Colonic mucosa (tissue), 4 donors: ENCODE measurements at regions not wholly inside any gene's neighbourhood (a gene's known extent, or its start where the extent isn't known, plus 50 kb on each side); places are given as distances from the start of the nearest gene placed in this dataset.
"Not testable (repeated sequence)": the region's sequence is repeated elsewhere in the genome, so short reads cannot be mapped to it uniquely, and the experiment has no call there.

Experiments used
- DNase-seq: peaks from one replicate; pipeline ENCODE4 v3.0.0-alpha.2; 2020
- H3K27ac ChIP-seq: fragments of 200-600 bp; one replicate; pipeline ENCODE4 v1.8.0; 2021
- H3K27me3 ChIP-seq: fragments of 200-600 bp; one replicate; pipeline ENCODE4 v1.8.0; 2021
- H3K36me3 ChIP-seq: fragments of 200-600 bp; one replicate; pipeline ENCODE4 v1.8.0; 2021
- H3K4me1 ChIP-seq: fragments of 200-600 bp; one replicate; pipeline ENCODE4 v1.8.0; 2021; ENCODE audit warnings: mild to moderate bottlenecking
- H3K4me3 ChIP-seq: fragments of 200-600 bp; one replicate; pipeline ENCODE4 v1.8.0; 2021
- H3K9ac ChIP-seq, 2 donors: one replicate each; pipeline ENCODE4 v1.7.0; 2013; ENCODE audit warnings: control low read depth in 2 of 2, low read depth in 2 of 2, low read length in 2 of 2
- H3K9me3 ChIP-seq: fragments of 200-600 bp; one replicate; pipeline ENCODE4 v1.8.0; 2021
- intact Hi-C: fragments of 100-400 bp; cut with DNase I; formaldehyde crosslinking; loops from one replicate; pipeline ENCODE4 v1.14.1; 2022
- TF ChIP-seq, protein P1 (sequence below): fragments of 200-600 bp; IDR thresholded peaks from one replicate; pipeline ENCODE4 v1.8.0; 2022; ENCODE audit warnings: antibody characterized with exemption, mild to moderate bottlenecking
- donor health status: healthy.
- donor health status: DM: no; HTN: no; CAD: no.
- donor health status: DM: no; HTN: no; CAD: no.

DNA sequence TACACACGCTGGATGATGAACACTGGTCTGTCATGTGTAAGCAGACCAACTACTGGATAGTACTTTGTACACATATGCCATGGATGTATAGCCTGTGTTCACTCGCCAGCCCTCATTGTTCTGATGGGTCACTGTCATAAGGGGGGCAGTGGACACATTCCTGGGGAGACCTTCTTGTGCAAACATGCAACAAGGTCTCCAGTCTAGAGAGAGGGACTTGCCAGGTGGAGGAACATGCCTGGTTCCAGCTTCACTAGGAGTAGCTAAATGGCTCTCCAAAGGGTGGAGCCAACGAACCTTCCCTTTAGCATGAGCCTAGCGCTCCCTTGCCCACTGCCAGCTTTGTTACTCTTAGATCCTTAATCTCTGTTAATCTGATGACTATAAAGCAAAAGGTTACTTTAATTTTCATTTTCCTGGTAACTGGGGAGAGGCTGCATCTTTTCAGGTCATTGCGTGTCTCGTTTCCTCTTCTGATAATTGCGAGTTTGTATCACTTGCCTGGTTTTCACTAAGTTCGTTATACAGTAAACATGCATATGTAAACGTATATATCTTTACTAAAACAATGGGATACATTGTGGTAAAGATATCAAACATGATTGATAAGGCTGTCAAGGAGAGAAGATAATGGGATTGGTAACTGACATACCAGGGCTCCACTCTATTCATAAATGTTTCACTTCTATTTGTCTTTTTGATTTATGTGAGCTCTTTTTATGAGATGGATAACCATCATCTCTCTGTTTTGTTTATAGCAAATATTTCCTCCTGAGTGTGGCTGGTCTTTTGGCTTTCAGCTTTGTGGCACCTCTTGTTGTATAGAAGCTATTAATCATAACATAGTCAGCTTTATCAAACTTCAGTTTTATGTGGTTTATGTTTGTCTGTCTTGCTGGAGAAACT, 235.2 kb upstream of the SGCG start:
- no peak overlapping the region for H3K9ac ChIP-seq
- H3K4me3 ChIP-seq = no peak overlapping the region
- no peaks in the 10 kb centered on the region for H3K9me3 ChIP-seq
- H3K36me3 ChIP-seq = no peaks in the 10 kb centered on the region
- TF ChIP-seq, protein P1, sequence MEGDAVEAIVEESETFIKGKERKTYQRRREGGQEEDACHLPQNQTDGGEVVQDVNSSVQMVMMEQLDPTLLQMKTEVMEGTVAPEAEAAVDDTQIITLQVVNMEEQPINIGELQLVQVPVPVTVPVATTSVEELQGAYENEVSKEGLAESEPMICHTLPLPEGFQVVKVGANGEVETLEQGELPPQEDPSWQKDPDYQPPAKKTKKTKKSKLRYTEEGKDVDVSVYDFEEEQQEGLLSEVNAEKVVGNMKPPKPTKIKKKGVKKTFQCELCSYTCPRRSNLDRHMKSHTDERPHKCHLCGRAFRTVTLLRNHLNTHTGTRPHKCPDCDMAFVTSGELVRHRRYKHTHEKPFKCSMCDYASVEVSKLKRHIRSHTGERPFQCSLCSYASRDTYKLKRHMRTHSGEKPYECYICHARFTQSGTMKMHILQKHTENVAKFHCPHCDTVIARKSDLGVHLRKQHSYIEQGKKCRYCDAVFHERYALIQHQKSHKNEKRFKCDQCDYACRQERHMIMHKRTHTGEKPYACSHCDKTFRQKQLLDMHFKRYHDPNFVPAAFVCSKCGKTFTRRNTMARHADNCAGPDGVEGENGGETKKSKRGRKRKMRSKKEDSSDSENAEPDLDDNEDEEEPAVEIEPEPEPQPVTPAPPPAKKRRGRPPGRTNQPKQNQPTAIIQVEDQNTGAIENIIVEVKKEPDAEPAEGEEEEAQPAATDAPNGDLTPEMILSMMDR = no peak
- DNase-seq = no peak
- H3K27ac ChIP-seq = no peak overlapping the region
- intact Hi-C loops = no loop called here
- no peaks in the 10 kb centered on the region for H3K4me1 ChIP-seq
- no peaks in the 10 kb centered on the region for H3K27me3 ChIP-seq

- H3K27ac ChIP-seq = no peak overlapping the region
- H3K9me3 ChIP-seq = no peaks in the 10 kb centered on the region
- H3K4me1 ChIP-seq = no peaks in the 10 kb centered on the region
- H3K36me3 ChIP-seq = no peaks in the 10 kb centered on the region
- H3K27me3 ChIP-seq = no peaks in the 10 kb centered on the region
- no peak overlapping the region for H3K4me3 ChIP-seq
- intact Hi-C loops = no loop called here
- no peak for DNase-seq
- TF ChIP-seq, protein P1 = no peak
- H3K9ac ChIP-seq = no peak overlapping the region
These were observed 232.4 kb upstream of the SGCG start for GRCh38 chr13:22948421-22948820.

GRCh38 chr13:22952018-22952417, 228.8 kb upstream of the SGCG start:
- H3K36me3 ChIP-seq, H3K27me3 ChIP-seq, H3K4me1 ChIP-seq, H3K9ac ChIP-seq, DNase-seq, H3K4me3 ChIP-seq, intact Hi-C loops, H3K27ac ChIP-seq, H3K9me3 ChIP-seq: not testable (repeated sequence)

- H3K27me3 ChIP-seq, H3K36me3 ChIP-seq, H3K9me3 ChIP-seq, H3K4me1 ChIP-seq, H3K27ac ChIP-seq, H3K4me3 ChIP-seq, DNase-seq, intact Hi-C loops, H3K9ac ChIP-seq: not testable (repeated sequence)
These were observed 225.6 kb upstream of the SGCG start for GRCh38 chr13:22955147-22955546.

DNA sequence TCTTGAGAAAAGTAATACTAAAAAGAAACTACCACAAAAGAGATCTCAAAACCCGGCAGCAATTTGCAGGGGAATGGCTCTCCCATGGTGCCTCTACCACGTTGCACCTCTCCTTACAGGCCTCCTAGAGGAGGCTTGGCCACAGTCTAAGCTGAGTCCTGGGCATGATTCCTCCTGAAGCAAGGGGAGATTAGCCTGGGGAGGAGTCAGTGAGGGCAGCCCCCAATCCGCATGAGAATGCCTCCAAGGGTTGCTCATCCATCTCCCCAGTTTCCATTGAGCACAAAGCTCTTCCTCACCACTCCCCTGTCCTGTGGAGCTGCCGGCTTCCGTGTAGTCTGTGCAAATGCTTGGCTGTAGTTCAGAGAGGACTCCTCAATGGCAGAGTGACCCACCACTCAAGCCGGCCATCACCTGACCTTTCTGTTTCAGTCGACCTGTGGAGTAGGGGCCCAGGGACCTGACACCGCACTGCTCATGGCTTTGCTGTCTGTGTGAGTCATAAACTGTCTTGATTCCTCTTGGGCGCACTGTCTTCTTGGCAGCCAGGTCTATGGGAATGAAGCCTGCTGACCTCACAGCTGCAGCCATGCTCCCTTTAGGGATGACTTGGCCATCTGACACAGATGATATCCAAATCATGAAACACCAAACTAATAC, 224.2 kb upstream of the SGCG start:
- not testable (repeated sequence) for H3K27ac ChIP-seq

GRCh38 chr13:22959859-22960258, 220.9 kb upstream of the SGCG start:
- H3K9me3 ChIP-seq, H3K4me3 ChIP-seq, H3K27ac ChIP-seq, H3K36me3 ChIP-seq, intact Hi-C loops, H3K9ac ChIP-seq, DNase-seq, H3K27me3 ChIP-seq, H3K4me1 ChIP-seq: not testable (repeated sequence)

More for the DNA sequence above, 224.2 kb upstream of the SGCG start:
- H3K27me3 ChIP-seq, DNase-seq, intact Hi-C loops, H3K4me1 ChIP-seq, H3K4me3 ChIP-seq, H3K36me3 ChIP-seq, H3K9me3 ChIP-seq, H3K9ac ChIP-seq: not testable (repeated sequence)

DNA sequence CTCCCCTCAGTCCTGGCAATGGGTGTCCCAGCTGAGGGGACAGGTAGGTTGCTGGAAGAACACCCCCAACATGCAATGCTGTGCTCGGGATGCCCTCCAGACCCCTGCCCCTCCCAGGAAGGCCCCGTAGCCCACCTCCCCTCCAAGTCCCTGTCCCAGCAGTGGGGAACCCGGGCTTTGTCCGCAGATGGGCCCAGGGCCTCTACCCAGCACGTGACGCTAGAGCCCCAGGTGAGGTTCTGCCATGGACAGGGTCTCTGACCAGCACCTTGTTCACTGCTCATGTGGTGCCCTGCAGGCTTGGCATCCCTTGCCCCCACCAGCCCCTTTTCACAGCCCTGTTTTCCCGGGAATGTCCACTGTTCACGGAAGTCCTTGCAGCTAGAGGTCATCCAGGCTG, 220.0 kb upstream of the SGCG start:
- Histone ChIP-seq H3K4me3 (no peak overlapping the region), H3K9ac (no peak overlapping the region), H3K4me1 (no peaks in the 10 kb centered on the region), H3K27me3 (no peaks in the 10 kb centered on the region), H3K27ac (no peak overlapping the region), H3K36me3 (no peaks in the 10 kb centered on the region), H3K9me3 (no peaks in the 10 kb centered on the region)
- TF ChIP-seq, protein P1 = no peak
- no peak for DNase-seq
- intact Hi-C loops = no loop called here

DNA sequence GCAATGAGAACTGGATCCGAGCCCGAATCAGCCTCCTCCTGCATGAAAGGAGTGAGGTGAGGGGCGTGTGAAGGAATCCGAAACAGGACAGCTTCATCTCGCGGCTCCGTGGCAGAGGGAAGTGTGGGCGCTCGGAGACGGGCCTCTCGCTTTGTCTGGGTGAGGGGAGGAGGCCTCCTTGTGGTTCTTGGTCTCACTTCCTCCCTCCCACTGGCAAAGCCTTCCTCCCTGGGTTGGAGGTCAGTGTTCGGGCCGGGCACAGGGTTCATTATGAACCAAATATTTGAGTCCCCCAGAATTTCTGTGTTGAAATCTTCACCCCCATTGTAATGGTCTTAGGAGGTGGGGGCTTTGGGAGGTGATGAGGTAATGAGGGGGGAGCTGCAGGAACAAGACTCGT, 219.4 kb upstream of the SGCG start:
- H3K27me3 ChIP-seq, H3K9me3 ChIP-seq, H3K4me1 ChIP-seq, H3K4me3 ChIP-seq, DNase-seq, intact Hi-C loops, H3K9ac ChIP-seq, H3K27ac ChIP-seq, H3K36me3 ChIP-seq: not testable (repeated sequence)
